Liver (tissue), 8 donors: ENCODE measurements at regions not wholly inside any gene's neighbourhood (a gene's known extent, or its start where the extent isn't known, plus 50 kb on each side); places are given as distances from the start of the nearest gene placed in this dataset.

Experiments used
- DNase-seq: peaks from one replicate; pipeline ENCODE4 v3.0.0-alpha.2; 2017; ENCODE audit warnings: low spot score
- H3K27ac ChIP-seq, 2 donors: one replicate each; pipeline ENCODE4 v1.7.0; 2013; ENCODE audit warnings: inconsistent platforms in 2 of 2, low read length in 2 of 2, control low read depth in 1 of 2, low read depth in 1 of 2, mild to moderate bottlenecking in 1 of 2
- H3K27me3 ChIP-seq, 4 donors: one replicate each; pipeline versions ENCODE4 v1.6.1 to v1.7.0; 2013; ENCODE audit warnings: low read length in 3 of 4, inconsistent platforms in 1 of 4, mild to moderate bottlenecking in 1 of 4, moderate library complexity in 1 of 4; ENCODE audit not compliant: control insufficient read depth in 4 of 4, insufficient read depth in 4 of 4
- H3K36me3 ChIP-seq, 4 donors: one replicate each; pipeline versions ENCODE4 v1.6.1 to v1.7.0; 2013; ENCODE audit warnings: low read length in 3 of 4, mild to moderate bottlenecking in 3 of 4, low read depth in 1 of 4, moderate library complexity in 1 of 4; ENCODE audit not compliant: control insufficient read depth in 4 of 4, insufficient read depth in 3 of 4
- H3K4me1 ChIP-seq, 4 donors: one replicate each; pipeline versions ENCODE4 v1.6.1 to v1.7.0; 2013; ENCODE audit warnings: low read length in 3 of 4, mild to moderate bottlenecking in 3 of 4, moderate library complexity in 1 of 4; ENCODE audit not compliant: control insufficient read depth in 4 of 4, insufficient read depth in 4 of 4
- H3K4me3 ChIP-seq, 3 donors: one replicate each; pipeline versions ENCODE4 v1.6.1 to v1.7.0; 2013; ENCODE audit warnings: low read length in 3 of 3, control low read depth in 1 of 3, low read depth in 1 of 3, mild to moderate bottlenecking in 1 of 3
- H3K9ac ChIP-seq, 2 donors: one replicate each; pipeline ENCODE4 v1.7.0; 2013; ENCODE audit warnings: low read length in 2 of 2, mild to moderate bottlenecking in 2 of 2, moderate library complexity in 2 of 2, control low read depth in 1 of 2, low read depth in 1 of 2
- H3K9me3 ChIP-seq, 4 donors: one replicate each; pipeline versions ENCODE4 v1.6.1 to v1.7.0; 2013; ENCODE audit warnings: low read length in 3 of 4; ENCODE audit not compliant: control insufficient read depth in 4 of 4
- FOXA1 ChIP-seq: IDR thresholded peaks from 2 replicates; pipeline ENCODE4 v1.6.1; 2016; ENCODE audit warnings: antibody characterized with exemption
- FOXA2 ChIP-seq: IDR thresholded peaks from 2 replicates; pipeline ENCODE4 v1.6.1; 2016; ENCODE audit warnings: antibody characterized with exemption
- HNF4A ChIP-seq, 2 donors: conservative IDR thresholded peaks; 2 replicates each; pipeline ENCODE4 v1.6.1; 2016; ENCODE audit warnings: antibody characterized with exemption in 2 of 2, mild to moderate bottlenecking in 2 of 2
- JUND ChIP-seq, 2 donors: IDR thresholded peaks; 2 replicates each; pipeline ENCODE4 v1.6.1; 2016; ENCODE audit warnings: antibody characterized with exemption in 2 of 2
- RAD21 ChIP-seq, 2 donors: IDR thresholded peaks; 2 replicates each; pipeline ENCODE4 v1.6.1; 2016; ENCODE audit warnings: antibody characterized with exemption in 2 of 2, mild to moderate bottlenecking in 2 of 2
- REST ChIP-seq: IDR thresholded peaks from 2 replicates; pipeline ENCODE4 v1.6.1; 2016; ENCODE audit warnings: antibody characterized with exemption, mild to moderate bottlenecking
- RXRA ChIP-seq, 2 donors: IDR thresholded peaks; 2 replicates each; pipeline ENCODE4 v1.6.1; 2017 to 2018; ENCODE audit warnings: antibody characterized with exemption in 2 of 2, mild to moderate bottlenecking in 1 of 2
- SP1 ChIP-seq: IDR thresholded peaks from 2 replicates; pipeline ENCODE4 v1.6.1; 2018; ENCODE audit warnings: antibody characterized with exemption, mild to moderate bottlenecking
- TAF1 ChIP-seq: conservative IDR thresholded peaks from 2 replicates; pipeline ENCODE4 v1.6.1; 2016; ENCODE audit warnings: antibody characterized with exemption, mild to moderate bottlenecking
- YY1 ChIP-seq: IDR thresholded peaks from 2 replicates; pipeline ENCODE4 v1.6.1; 2016; ENCODE audit warnings: antibody characterized with exemption, mild to moderate bottlenecking
- WGBS: extraction: QIAGEN DNeasy Blood & Tissue Kit; methylation state at CpG from one replicate; pipeline ENCODE4 v1.1.7; 2013; 5-methylcytosine and 5-hydroxymethylcytosine counted together
- TF ChIP-seq, protein P1 (sequence below): IDR thresholded peaks from 2 replicates; pipeline ENCODE4 v1.6.1; 2016; ENCODE audit warnings: antibody characterized with exemption
- TF ChIP-seq, protein P2 (sequence below): fragments of 150-350 bp; IDR thresholded peaks from 2 replicates; pipeline ENCODE4 v1.5.1; 2017; ENCODE audit warnings: improper control_type of control experiment, low read depth, low read length; ENCODE audit not compliant: missing input control
- TF ChIP-seq, protein P3 (sequence below): IDR thresholded peaks from 2 replicates; pipeline ENCODE4 v1.6.1; 2016; ENCODE audit warnings: antibody characterized with exemption
- TF ChIP-seq, protein P4 (sequence below): IDR thresholded peaks from 2 replicates; pipeline ENCODE4 v1.6.1; 2016; ENCODE audit warnings: antibody characterized with exemption
- donor health status: healthy.
- donor health status: healthy.
- donor health status: healthy.
- donor health status: healthy.
- donor health status: healthy.

DNA sequence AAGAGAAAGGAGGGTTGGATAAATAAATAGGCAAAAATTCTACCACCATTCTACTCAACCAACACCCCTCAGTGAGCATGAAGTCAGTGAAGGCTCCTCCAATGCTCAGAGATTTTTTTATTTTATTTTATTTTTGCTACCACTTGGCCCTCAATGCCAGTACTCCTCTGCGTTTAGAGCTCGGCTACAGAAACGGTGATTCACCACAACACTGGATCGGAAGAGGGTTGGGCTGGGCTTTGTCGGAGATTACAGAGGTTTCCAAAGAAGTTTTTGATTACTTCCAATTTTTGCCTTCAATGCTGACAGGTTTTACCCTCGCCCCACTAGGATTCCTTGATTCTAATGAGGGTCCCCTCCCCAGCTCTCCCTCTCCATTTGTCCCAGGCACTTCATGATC lies 1027.2 kb upstream of the TMEM132C start:
- WGBS = 90% methylated on average over 6 of the region's 6 CpGs
- H3K4me3 ChIP-seq = no peak overlapping the region
- H3K9ac ChIP-seq = no peak overlapping the region
- H3K4me1 ChIP-seq = peaks cover 8 to 29% (median 23%) of the 10 kb centered on the region in 4 donors
- DNase-seq = no peak
- H3K9me3 ChIP-seq = no peaks in the 10 kb centered on the region
- no peaks in the 10 kb centered on the region for H3K27me3 ChIP-seq
- no peak for TF ChIP-seq FOXA2
- H3K36me3 ChIP-seq = no peaks in the 10 kb centered on the region
- H3K27ac ChIP-seq = peak overlapping the region in 1 of 2 donors; percentile 89

GRCh38 chr12:127240249-127240929 lies 1026.6 kb upstream of the TMEM132C start:
- Histone ChIP-seq H3K27ac (peak overlapping the region; percentile 22 to 89), H3K4me1 (peaks cover 8 to 34% (median 25%) of the 10 kb centered on the region in 4 donors), H3K9me3 (no peaks in the 10 kb centered on the region), H3K4me3 (no peak overlapping the region), H3K27me3 (no peaks in the 10 kb centered on the region), H3K36me3 (no peaks in the 10 kb centered on the region), H3K9ac (no peak overlapping the region)
- TF ChIP-seq FOXA1 (no peak), SP1 (no peak), RXRA (IDR thresholded peaks at IDR 0.05) (peak in 1 of 2 donors; percentile 14), HNF4A (conservative IDR thresholded peaks at IDR 0.05) (peak in 1 of 2 donors; percentile 15), FOXA2 (no peak), TAF1 (no peak)
- TF ChIP-seq, protein P1, sequence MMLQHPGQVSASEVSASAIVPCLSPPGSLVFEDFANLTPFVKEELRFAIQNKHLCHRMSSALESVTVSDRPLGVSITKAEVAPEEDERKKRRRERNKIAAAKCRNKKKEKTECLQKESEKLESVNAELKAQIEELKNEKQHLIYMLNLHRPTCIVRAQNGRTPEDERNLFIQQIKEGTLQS = no peak
- TF ChIP-seq, protein P2, sequence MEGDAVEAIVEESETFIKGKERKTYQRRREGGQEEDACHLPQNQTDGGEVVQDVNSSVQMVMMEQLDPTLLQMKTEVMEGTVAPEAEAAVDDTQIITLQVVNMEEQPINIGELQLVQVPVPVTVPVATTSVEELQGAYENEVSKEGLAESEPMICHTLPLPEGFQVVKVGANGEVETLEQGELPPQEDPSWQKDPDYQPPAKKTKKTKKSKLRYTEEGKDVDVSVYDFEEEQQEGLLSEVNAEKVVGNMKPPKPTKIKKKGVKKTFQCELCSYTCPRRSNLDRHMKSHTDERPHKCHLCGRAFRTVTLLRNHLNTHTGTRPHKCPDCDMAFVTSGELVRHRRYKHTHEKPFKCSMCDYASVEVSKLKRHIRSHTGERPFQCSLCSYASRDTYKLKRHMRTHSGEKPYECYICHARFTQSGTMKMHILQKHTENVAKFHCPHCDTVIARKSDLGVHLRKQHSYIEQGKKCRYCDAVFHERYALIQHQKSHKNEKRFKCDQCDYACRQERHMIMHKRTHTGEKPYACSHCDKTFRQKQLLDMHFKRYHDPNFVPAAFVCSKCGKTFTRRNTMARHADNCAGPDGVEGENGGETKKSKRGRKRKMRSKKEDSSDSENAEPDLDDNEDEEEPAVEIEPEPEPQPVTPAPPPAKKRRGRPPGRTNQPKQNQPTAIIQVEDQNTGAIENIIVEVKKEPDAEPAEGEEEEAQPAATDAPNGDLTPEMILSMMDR = no peak
- TF ChIP-seq, protein P3, sequence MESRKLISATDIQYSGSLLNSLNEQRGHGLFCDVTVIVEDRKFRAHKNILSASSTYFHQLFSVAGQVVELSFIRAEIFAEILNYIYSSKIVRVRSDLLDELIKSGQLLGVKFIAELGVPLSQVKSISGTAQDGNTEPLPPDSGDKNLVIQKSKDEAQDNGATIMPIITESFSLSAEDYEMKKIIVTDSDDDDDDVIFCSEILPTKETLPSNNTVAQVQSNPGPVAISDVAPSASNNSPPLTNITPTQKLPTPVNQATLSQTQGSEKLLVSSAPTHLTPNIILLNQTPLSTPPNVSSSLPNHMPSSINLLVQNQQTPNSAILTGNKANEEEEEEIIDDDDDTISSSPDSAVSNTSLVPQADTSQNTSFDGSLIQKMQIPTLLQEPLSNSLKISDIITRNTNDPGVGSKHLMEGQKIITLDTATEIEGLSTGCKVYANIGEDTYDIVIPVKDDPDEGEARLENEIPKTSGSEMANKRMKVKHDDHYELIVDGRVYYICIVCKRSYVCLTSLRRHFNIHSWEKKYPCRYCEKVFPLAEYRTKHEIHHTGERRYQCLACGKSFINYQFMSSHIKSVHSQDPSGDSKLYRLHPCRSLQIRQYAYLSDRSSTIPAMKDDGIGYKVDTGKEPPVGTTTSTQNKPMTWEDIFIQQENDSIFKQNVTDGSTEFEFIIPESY = no peak
- TF ChIP-seq, protein P4, sequence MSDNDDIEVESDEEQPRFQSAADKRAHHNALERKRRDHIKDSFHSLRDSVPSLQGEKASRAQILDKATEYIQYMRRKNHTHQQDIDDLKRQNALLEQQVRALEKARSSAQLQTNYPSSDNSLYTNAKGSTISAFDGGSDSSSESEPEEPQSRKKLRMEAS = no peak
- 55% methylated on average over 6 of the region's 6 CpGs for WGBS
- DNase-seq = no peak

DNA sequence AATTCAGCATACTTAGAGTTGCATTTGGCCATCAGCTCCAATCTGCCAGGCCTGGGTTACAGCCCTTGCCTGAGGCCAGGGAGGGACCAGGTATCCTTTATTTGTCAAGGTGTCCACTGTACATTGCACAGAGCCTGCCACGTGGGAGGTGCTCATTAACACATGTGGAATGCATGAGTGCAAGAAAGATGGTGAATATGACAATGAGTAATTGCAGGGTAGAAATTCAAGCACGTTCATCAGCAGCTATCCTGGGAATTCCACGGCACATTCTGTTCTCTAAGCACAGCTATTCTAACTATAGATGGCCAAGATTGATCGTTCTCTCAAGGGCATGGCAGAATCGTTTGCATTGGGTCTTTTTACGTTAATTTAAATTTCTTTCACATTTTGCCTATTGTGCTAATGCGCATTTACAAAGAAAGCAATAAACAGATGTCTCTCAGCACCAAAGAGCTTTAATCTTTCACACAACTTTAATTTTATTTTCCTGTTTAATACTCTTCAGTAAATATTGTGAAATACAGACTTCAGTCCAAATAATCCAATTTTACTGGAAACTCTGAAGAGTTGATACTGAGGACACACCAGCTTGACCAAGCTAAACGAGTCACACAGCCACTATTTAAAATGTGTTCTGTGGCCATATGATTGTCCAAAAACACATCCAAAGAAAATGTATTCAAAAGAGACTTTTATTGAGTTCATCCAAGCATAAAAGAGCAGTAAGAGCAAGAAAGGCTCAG lies 1025.7 kb upstream of the TMEM132C start:
- peak overlapping the region; percentile 82 to 89 for H3K27ac ChIP-seq
- no peaks in the 10 kb centered on the region for H3K27me3 ChIP-seq
- no peak for DNase-seq
- 37% methylated on average over 8 of the region's 8 CpGs for WGBS
- no peaks in the 10 kb centered on the region for H3K9me3 ChIP-seq
- H3K4me3 ChIP-seq = no peak overlapping the region
- no peaks in the 10 kb centered on the region for H3K36me3 ChIP-seq
- TF ChIP-seq REST (peak; percentile 34), YY1 (peak; percentile 34), RXRA (IDR thresholded peaks at IDR 0.05) (peak; percentile 40 to 62), HNF4A (conservative IDR thresholded peaks at IDR 0.05) (peak; percentile 62 to 77), SP1 (no peak), RAD21 (IDR thresholded peaks at IDR 0.05) (no peak), JUND (IDR thresholded peaks at IDR 0.05) (peak in 1 of 2 donors; percentile 25)
- TF ChIP-seq, protein P3 = peak; percentile 17
- TF ChIP-seq, protein P4 = peak; percentile 34
- H3K9ac ChIP-seq = no peak overlapping the region
- H3K4me1 ChIP-seq = peaks cover 8 to 43% (median 26%) of the 10 kb centered on the region in 4 donors
